H1 (cell line): ENCODE measurements at regions not wholly inside any gene's neighbourhood (a gene's known extent, or its start where the extent isn't known, plus 50 kb on each side); places are given as distances from the start of the nearest gene placed in this dataset.

ENCODE experiments used
- EGR1 ChIP-seq: IDR thresholded peaks from 2 replicates; pipeline ENCODE4 v1.6.1; 2011; ENCODE audit warnings: low read depth, low read length, borderline replicate concordance
- MAFK ChIP-seq: IDR thresholded peaks from 2 replicates; pipeline ENCODE4 v1.6.1; 2012; ENCODE audit warnings: low read depth, mild to moderate bottlenecking, improper control_type of control experiment, low read length
- RBBP5 ChIP-seq: IDR thresholded peaks from 2 replicates; pipeline ENCODE4 v1.7.1; 2012; ENCODE audit warnings: low read depth, mild to moderate bottlenecking, inconsistent platforms, low read length, moderate library complexity, borderline replicate concordance

DNA sequence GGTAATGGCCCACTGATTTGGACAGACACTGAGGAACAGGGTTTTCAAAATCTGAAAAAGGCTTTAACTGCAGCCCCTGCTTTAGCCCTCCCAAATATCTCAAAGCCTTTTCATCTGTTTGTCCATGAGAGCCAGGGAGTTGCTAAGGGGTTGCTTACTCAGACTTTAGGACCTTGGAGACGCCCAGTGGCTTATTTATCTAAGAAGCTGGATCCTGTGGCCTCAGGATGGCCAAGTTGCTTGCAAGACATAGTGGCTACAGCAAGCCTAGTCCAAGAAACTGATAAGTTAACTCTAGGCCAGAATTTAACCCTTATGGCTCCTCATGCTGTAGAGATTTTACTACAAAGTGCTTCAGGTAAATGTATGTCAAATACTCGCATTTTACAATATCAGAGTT is 924.8 kb upstream of the AMELY start (continued):
- no peak for TF ChIP-seq RBBP5
- no peak for TF ChIP-seq MAFK
- TF ChIP-seq EGR1 = no peak
